ENCODE measurements at regions not wholly inside any gene's neighbourhood (a gene's known extent, or its start where the extent isn't known, plus 50 kb on each side); places are given as distances from the start of the nearest gene placed in this dataset.

DNA sequence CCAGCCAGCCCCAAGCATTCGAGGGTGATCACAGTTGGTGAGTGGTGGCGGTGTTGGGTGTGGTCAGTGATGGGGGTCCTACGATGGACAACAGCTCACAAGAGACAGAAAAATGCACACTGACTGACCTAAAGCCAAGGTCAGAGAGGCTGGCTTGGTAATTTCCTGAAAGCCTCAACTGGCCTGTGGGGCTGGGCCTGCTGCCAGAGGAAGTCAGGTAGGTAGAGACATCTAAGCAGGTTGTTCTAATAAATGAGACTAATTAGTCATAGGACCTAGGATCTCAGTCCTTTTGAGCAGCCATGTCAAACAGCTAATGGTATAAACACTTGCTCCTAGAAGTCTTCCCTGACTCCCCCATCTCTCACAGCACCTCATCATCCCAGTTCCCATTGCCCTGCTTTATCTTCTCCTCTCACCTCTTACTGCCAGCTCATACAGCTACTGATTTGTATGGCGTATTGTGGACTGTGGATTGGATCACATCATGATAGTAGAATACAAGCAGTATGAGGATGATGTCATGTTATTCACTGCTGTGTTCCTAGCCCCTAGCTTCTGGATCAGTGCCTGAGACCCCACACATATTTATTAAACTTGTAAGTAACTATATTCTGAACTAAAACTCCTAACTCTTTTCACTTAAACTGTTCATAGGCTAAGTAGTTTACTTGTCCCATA lies 262.9 kb upstream of the KLHL29 start:
- TF ChIP-seq, protein P1, sequence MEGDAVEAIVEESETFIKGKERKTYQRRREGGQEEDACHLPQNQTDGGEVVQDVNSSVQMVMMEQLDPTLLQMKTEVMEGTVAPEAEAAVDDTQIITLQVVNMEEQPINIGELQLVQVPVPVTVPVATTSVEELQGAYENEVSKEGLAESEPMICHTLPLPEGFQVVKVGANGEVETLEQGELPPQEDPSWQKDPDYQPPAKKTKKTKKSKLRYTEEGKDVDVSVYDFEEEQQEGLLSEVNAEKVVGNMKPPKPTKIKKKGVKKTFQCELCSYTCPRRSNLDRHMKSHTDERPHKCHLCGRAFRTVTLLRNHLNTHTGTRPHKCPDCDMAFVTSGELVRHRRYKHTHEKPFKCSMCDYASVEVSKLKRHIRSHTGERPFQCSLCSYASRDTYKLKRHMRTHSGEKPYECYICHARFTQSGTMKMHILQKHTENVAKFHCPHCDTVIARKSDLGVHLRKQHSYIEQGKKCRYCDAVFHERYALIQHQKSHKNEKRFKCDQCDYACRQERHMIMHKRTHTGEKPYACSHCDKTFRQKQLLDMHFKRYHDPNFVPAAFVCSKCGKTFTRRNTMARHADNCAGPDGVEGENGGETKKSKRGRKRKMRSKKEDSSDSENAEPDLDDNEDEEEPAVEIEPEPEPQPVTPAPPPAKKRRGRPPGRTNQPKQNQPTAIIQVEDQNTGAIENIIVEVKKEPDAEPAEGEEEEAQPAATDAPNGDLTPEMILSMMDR (IDR thresholded peaks at IDR 0.05) = no peak

DNA sequence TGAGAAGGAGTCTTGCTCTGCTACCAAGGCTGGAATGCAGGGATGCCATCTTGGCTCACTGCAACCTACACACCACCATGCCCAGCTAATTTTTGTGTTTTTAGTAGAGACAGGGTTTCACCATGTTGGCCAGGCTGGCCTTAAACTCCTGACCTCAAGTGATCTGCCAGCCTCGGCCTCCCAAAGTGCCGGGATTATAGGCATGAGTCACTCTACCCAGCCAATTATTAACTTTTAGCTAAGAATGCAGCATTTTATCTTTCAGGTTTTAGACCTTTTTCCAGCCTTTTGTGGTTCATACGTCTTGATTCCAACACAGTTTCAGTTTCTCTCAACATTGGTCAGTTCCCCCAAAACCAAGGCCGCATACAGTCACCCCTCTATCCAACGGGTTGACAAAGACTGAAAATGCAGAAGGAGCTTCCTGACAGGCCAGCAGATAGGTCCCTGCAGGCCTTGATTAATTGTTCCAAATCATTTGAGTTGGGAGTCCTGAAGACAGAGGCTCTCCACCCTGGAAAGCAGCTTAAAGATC lies 262.2 kb upstream of the KLHL29 start:
- no peak overlapping the region for H3K4me2 ChIP-seq (ENCODE audit: low read length)
- H3K27me3 ChIP-seq (ENCODE audit: control insufficient read depth, insufficient read depth, low read length) = no peaks in the 10 kb centered on the region
- no peak overlapping the region for H2AFZ ChIP-seq
- no peaks in the 10 kb centered on the region for H3K9me3 ChIP-seq (ENCODE audit: control insufficient read depth, low read length)
- H3K9ac ChIP-seq = no peak overlapping the region
- no peaks in the 10 kb centered on the region for H3K79me2 ChIP-seq
- no peaks in the 10 kb centered on the region for H3K4me1 ChIP-seq
- H3K27ac ChIP-seq = no peak overlapping the region
- H3K36me3 ChIP-seq (ENCODE audit: control insufficient read depth, insufficient read depth, low read length) = no peaks in the 10 kb centered on the region
- no peak overlapping the region for H3K4me3 ChIP-seq (ENCODE audit: low read depth, low read length)
- TF ChIP-seq, protein P1 (IDR thresholded peaks at IDR 0.05) = no peak

More for the DNA sequence above, 262.9 kb upstream of the KLHL29 start:
- Histone ChIP-seq H3K4me2 (ENCODE audit: low read length) (no peak overlapping the region), H3K9me3 (ENCODE audit: control insufficient read depth, low read length) (no peaks in the 10 kb centered on the region), H2AFZ (no peak overlapping the region), H3K79me2 (no peaks in the 10 kb centered on the region), H3K4me1 (no peaks in the 10 kb centered on the region), H3K27ac (no peak overlapping the region), H3K36me3 (ENCODE audit: control insufficient read depth, insufficient read depth, low read length) (no peaks in the 10 kb centered on the region), H3K27me3 (ENCODE audit: control insufficient read depth, insufficient read depth, low read length) (no peaks in the 10 kb centered on the region), H3K4me3 (ENCODE audit: low read depth, low read length) (no peak overlapping the region), H3K9ac (no peak overlapping the region)

DNA sequence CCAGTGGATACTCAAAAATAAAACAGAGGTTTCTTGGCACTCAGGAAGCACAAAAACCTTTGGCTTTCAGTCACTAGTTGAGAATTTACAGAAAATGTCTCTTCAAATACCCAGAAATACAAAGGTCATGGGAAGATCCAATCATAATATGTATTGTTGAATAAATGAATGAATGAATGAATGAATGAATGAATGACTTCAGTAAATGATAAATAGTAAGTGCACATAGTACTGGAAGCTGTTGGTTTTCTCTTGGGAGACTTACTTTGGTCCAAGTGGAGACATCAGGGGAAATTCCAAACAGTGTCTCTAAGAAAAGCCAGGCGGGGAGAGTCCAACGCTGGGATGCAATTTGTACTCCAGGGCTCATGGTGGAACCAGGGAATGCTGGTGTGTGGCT lies 261.3 kb upstream of the KLHL29 start:
- TF ChIP-seq, protein P1 (IDR thresholded peaks at IDR 0.05) = no peak
- Histone ChIP-seq H3K79me2 (no peaks in the 10 kb centered on the region), H3K36me3 (ENCODE audit: control insufficient read depth, insufficient read depth, low read length) (no peaks in the 10 kb centered on the region), H3K4me2 (ENCODE audit: low read length) (no peak overlapping the region), H2AFZ (no peak overlapping the region), H3K27me3 (ENCODE audit: control insufficient read depth, insufficient read depth, low read length) (no peaks in the 10 kb centered on the region), H3K4me3 (ENCODE audit: low read depth, low read length) (no peak overlapping the region), H3K9ac (no peak overlapping the region), H3K27ac (no peak overlapping the region), H3K9me3 (ENCODE audit: control insufficient read depth, low read length) (no peaks in the 10 kb centered on the region), H3K4me1 (no peaks in the 10 kb centered on the region)

DNA sequence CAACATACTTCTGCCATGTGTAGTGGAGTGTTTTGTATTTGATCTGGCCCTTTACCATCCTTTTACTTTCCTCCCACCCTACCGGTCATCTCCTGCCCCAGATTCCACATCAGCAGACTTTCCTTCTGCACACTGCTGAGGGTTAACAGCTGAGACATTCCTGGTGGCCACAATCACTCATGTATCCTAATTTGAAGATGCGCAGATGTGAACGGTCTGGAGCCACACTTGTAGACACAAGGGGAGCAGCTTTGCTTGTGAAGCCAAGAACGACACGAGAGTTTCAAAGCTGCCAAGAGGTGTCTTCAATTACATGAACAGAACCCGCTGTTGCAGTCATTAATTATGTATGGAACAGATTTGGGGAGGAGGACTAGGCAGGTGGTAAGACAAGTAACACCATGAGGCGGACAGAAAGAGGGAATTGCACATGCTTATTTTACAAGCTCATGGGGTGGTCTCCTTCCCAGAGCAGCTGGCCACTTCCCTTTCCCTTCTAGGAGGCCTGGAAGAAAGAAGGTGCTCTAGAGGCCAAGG lies 260.7 kb upstream of the KLHL29 start:
- no peak overlapping the region for H3K4me2 ChIP-seq (ENCODE audit: low read length)
- no peaks in the 10 kb centered on the region for H3K36me3 ChIP-seq (ENCODE audit: control insufficient read depth, insufficient read depth, low read length)
- no peaks in the 10 kb centered on the region for H3K27me3 ChIP-seq (ENCODE audit: control insufficient read depth, insufficient read depth, low read length)
- H3K79me2 ChIP-seq = no peaks in the 10 kb centered on the region
- no peak overlapping the region for H2AFZ ChIP-seq
- no peak overlapping the region for H3K4me3 ChIP-seq (ENCODE audit: low read depth, low read length)
- H3K27ac ChIP-seq = no peak overlapping the region
- H3K9me3 ChIP-seq (ENCODE audit: control insufficient read depth, low read length) = no peaks in the 10 kb centered on the region
- H3K9ac ChIP-seq = no peak overlapping the region
- TF ChIP-seq, protein P1 (IDR thresholded peaks at IDR 0.05) = no peak
- H3K4me1 ChIP-seq = no peaks in the 10 kb centered on the region

DNA sequence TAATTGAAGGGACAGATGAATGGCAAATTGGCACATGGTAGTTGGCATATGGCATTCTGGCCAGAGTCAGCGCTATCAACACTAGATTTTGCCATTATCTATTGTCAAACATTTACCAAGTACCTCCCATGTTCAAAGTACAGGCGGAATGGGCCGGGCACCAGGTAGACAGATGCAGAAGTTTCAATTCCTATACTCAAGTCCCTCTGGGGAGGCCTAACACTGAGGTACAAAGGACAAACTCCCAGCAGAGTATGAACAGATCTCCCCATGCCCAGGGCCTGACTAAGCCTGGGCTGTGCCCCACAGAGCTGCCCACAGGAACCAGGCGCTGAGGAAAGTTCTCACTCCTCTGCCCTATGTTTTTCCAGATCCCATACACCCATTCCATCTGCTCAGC lies 257.5 kb upstream of the KLHL29 start:
- Histone ChIP-seq H3K9ac (no peak overlapping the region), H2AFZ (no peak overlapping the region), H3K4me1 (no peaks in the 10 kb centered on the region), H3K27me3 (ENCODE audit: control insufficient read depth, insufficient read depth, low read length) (no peaks in the 10 kb centered on the region), H3K9me3 (ENCODE audit: control insufficient read depth, low read length) (no peaks in the 10 kb centered on the region), H3K27ac (no peak overlapping the region), H3K79me2 (no peaks in the 10 kb centered on the region), H3K36me3 (ENCODE audit: control insufficient read depth, insufficient read depth, low read length) (no peaks in the 10 kb centered on the region), H3K4me2 (ENCODE audit: low read length) (no peak overlapping the region), H3K4me3 (ENCODE audit: low read depth, low read length) (no peak overlapping the region)
- TF ChIP-seq, protein P1 (IDR thresholded peaks at IDR 0.05) = no peak

All from parathyroid adenoma (tissue), 2 donors.